HG03095 (cell line): ENCODE measurements at regions not wholly inside any gene's neighbourhood (a gene's known extent, or its start where the extent isn't known, plus 50 kb on each side); places are given as distances from the start of the nearest gene placed in this dataset.

Experiments
- ATAC-seq: cut with Tn5 transposase; IDR thresholded peaks from one replicate; pipeline ENCODE4 v1.9.1; 2021; ENCODE audit warnings: moderate library complexity; ENCODE audit not compliant: unreplicated experiment

DNA sequence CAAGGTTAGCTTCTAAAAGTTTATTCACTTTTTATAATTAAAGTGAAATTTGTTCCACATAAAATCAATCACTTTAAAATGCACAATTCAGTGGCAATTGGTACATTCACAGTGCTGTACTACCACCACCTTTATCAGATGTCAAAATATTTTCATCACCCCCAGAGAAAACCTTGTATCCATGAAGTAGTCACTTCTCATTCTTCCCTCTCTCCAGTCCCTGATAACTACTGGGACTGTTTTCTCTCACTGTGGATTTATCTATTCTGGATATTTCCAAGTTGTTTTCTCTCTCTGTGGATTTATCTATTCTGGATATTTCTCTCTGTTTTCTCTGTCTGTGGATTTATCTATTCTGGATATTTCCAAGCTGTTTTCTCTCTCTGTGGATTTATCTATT, 435.4 kb upstream of the CNTNAP2 start:
- no peak for ATAC-seq

DNA sequence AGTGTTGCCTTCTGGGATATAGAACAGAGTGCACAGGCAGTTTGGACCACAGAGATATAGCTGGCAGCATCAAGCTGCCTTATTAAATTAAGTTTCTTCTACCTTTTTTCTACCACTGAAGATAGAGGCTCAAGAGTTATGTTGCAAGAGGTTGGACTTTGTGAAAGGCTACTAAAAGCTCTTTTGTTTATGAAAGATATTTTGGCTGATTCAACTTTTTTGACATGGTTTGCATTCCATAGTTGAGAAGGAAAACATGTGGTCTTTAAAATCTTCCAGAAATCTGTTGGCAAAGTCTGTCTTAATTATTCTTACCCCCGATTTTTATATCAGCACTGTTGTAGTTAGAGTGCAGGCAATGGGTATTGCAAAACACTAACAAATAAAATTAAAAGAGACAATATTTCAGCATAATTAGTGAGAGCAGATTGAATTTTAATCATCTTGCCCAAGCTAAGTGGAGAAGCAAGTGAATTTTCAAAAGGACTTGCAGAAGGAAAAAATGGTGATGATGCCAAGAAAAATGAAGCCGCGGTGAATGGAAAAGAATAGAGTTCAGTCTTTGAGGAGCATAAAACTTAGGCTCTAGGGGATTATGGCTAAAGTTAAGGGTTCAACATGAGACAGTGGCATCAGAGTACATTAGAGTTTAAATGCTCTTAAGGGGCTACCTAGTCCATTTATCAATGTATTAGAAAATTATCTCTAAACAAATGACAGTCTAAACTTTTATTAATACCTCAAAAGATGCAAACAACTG, 450.9 kb upstream of the CNTNAP2 start:
- ATAC-seq: no peak

DNA sequence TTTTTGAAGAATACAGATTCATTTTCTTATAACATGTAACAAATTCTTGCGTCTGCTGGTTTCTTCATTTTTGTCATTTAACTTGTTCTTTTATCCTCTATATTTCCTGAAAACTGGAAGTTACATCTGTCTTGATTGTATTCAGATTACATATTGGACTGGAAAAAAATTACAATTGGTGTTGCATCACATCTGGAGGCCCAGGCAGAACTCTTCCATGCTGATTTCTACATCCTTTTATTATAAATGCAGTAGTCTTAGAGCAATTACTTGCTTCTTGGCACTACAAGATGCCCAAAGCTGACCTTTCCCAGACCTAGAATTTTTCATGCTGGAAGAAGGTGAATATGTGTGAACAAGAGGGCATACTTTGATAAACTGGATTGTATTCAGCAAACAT, 460.9 kb upstream of the CNTNAP2 start:
- no peak for ATAC-seq

DNA sequence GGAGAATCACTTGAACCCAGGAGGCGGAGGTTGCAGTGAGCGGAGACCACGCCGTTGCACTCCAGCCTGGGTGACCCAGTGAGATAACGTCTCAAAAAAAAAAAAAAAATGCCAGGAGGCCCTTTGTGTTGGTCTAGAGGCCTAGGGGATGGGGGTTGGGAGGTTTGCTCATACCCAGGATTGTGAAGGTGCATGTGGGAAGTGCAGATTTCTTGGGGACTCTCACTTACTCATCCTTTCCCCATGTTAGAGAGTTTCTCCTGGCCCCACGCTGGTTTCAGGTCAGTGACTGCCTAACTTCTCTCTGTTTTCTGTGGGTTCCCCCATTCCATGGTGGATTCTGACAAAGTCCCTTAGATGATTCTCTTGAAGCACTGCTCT, 471.5 kb upstream of the CNTNAP2 start:
- ATAC-seq: no peak

DNA sequence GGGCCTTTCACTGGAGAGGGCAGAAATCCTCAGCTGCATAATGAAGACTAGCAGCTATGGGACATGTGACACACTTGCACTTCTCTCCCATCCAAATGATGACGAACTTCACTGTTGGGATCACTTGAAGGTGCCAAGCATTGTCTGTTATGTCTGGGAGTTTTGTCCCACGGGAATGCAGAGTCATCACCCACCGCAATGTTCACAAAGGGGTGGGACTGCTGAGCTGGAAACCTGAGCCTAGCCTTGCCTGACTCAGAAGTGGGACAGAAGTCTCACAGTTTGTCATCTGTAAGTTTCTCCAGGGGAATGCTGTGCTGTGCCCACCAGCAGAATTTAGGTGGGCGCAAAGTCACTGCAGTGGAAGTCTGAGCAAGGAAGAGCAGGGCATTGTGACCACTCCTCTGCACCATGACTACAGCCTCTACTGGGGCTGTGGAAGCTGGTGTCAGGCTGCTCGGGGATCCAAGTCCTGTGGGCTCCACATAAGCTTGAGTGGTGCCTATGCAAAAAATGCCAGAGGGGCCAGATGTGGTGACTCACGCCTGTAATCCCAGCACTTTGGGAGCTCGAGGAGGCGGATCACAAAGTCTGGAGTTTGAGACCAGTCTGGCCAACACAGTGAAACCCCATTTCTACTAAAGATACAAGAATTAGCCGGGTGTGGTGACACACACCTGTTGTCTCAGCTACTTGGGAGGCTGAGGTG, 472.0 kb upstream of the CNTNAP2 start:
- no peak for ATAC-seq

DNA sequence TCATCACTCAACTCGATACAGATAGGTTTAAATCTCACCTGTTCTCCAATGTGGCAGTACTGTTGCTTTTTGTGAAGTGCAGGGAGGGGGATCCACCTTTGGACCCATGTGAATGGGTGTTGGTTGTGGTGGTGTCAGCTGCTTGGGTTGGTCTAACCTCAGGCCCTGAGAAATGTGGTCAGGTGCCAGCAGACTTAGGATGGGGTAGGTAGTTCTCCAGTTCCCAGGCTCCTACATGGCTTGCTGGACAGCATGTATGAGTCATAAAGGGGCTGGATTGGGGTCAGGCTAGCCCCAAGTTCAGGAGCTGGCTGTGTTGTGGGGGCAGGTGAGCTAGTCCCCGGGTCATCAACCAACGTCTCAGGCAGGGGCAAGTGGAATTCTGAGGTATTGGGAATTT, 472.6 kb upstream of the CNTNAP2 start:
- no peak for ATAC-seq

DNA sequence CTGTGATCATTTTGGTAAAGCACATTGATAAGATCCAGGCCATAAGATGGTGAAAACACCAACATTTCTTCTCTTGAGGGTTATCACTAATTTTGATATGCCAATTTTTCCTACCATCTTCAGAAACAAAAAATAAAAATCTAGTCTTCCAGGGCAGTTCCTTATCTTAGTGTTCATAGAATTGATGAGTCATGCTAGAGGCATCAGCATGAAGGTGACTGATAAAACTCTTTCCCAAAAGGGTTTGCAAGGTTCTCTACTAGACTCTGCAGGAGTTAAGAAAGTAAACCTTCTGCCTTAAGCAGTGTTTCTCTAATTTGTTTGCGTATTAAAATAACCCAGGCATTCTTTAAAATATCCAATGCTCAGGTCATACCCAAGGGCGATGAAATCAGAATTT, 483.1 kb upstream of the CNTNAP2 start:
- no peak for ATAC-seq

DNA sequence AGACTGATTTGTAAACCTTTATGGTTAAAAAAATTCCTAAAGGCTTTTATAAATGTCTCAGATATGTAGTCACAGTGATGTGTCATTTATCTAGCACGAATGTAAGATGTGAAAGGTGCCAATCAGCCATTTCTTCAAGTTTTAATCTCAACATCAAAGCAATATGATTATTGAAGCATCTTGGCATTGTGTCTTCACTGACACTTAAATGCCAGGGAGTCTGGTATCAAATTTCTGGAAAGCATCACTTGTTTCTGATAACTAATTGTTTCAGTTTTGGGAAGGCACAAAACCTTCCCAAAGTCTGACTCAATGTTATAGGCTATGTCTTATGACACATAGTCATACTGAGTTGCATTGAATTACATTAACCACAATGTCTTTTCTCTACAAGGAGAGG, 492.0 kb upstream of the CNTNAP2 start:
- ATAC-seq: no peak

DNA sequence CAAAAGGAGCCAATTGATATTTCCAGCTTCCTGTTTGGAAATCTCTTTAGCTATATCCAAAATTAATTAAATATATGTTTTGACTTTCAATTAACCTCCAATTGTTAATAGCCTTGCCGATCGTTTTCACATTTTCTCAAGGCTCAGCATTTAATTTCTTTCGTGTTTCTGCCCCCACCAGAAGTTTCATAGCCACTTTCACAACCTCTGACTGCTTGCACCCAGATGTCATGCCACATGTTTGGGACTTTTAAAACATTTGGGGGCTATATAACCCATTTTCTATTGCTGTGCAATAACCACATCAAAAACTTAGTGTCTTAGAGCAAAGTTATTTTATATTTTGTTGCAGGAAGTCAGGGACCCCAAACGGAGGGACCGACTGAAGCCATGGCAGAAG, 510.6 kb upstream of the CNTNAP2 start:
- no peak for ATAC-seq

DNA sequence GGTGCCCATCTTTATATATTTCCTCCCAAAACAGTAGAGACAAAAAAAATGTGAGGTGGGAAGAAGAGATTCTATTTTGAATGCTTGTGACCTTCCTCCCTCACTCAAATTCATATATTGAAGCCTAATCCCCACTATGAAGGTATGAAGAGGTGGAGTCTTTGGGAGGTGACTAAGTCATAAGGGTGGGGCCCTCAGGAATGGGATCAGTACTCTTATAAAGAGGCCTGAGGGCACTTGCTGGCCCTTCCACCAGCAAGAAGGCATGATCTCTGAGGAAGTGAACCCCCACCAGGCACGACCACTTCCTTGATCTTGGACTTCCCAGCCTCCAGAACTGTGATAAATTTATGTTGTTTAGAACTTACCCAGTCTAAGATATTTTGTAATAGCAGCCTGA, 517.2 kb upstream of the CNTNAP2 start:
- ATAC-seq: no peak

DNA sequence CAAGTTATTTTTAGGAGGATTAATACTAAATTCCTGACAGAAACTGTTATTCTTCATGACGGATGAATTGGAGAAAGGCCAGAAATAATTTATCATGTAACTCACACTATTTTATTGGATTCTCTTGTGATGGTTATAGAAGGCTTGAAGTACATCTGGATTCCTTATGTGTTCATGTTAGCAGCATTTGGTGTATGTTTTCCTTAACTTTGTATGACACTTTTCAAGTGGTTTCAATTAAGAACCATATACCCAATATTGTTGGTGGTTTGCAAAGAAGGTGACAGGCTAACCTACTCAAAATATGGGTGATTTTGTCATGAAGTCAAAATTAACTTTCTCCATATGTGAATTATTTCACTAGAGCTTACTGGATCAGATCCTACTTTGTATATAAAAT, 532.2 kb upstream of the CNTNAP2 start:
- ATAC-seq: no peak

DNA sequence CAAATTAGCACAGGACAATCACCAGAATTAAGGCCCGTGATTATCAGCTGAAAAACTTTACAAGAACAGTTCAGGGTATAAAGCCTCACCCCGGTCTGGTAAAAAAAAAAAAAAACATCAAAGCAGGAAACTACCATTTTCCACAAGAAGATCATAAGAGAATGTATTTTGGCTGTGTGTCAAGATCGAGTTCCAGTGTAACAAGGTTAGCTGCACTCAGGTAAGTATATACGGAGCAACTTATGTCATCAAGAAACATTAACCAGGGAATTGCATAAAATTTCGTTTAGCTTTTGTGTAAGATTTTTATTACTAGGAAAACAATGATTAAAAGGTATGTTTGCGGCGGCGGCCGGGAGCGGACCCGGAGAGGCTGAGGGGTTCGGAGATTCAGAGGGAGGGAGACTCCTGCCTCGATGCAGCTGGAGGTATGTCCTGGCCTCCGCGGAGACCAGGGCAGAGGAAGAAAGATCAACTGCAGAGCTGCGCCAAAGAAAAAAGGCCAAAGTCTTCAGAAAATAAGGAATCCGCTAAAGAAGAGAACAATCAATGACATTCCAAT, 533.8 kb upstream of the CNTNAP2 start:
- ATAC-seq: no peak

DNA sequence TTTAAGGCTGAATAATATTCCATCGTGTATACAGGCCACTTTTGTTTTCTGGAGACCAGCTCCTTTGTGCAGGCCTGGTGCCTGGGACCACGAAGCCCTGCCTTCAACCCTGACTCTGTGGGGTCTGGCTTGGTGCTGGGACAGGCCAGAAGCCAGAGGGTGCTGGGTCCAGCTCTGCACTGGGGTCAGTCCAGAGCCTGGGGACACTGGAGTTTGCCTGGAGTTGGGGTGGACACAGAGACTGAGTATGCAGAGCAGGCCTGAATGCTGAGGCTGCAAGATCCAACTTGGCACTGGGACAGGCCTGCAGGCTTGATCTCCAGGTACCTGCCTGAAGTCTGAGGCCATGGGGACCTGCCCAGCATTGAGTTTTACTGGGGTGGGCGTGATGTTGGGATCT, 558.8 kb upstream of the CNTNAP2 start:
- no peak for ATAC-seq

DNA sequence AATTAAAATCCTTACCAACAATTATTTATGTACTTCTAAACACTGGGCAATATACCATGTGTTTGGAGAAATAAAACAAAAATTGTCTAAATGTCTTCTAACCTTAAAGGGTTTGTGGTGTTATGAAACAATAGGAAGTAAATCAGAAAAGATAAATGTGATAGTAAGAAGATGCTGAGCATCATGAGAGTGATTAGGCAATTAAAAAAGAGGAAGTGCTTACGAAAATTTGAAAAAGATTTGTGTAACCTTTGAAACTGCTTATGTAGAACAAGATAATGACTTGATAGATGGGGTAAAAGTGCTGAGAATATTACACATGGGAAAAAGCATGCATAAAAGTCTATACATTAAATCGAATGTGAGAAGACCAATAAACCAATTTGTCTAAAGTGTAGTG, 573.4 kb upstream of the CNTNAP2 start:
- ATAC-seq: no peak

DNA sequence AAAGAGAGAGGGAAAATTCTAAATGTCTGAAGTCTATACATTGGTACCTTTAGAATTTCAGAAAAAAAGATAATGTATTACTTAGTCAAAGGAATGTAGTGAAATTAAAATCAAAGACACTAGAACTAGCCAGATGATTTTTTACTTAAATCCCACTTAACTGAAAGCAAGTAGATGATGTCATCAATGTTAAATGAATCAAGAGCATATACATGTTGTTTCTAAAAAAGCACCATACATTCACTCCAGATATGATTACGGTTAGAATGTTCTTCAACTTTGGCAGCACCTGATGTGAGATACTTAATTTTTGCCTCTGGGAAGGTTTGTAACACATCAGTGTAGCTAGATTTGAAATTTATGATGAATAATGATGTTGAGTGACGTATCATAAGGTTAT, 576.7 kb upstream of the CNTNAP2 start:
- no peak for ATAC-seq

DNA sequence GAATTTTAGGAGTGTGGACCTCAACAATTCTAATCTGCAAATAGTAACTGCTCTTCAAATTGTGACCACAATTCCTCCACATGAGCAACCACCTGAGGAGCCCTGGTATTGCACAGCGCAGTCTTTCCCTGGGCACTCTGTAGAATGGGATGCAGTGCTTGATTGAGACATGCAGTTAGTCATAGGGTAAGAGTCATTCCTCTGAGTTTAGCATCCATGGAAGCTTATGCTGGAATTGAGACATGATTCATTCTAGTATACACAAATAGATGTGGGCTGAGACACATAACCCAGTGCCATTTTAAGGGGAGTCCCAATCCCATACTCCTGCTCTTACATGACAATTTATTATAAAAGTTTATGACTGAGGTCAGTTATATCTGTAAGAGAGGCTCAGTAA, 582.3 kb upstream of the CNTNAP2 start:
- no peak for ATAC-seq

DNA sequence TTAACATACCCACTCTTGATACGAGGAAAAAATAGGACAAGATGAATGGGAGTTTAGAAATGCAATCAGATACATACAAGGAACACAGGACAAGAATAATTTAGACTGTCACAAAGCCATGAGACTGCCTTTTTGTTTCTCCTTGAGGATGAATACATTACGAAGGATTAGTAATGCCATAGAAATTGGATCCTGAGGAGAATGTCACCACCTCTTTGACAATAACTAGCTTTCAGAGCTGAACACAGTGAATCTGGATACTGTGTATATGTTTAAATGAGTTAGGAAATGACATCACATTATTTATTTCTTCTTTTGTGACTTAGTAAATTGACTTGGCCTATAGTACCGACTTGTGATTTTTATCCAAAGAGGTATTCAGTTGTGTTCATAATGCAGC, 596.3 kb upstream of the CNTNAP2 start:
- ATAC-seq: no peak

DNA sequence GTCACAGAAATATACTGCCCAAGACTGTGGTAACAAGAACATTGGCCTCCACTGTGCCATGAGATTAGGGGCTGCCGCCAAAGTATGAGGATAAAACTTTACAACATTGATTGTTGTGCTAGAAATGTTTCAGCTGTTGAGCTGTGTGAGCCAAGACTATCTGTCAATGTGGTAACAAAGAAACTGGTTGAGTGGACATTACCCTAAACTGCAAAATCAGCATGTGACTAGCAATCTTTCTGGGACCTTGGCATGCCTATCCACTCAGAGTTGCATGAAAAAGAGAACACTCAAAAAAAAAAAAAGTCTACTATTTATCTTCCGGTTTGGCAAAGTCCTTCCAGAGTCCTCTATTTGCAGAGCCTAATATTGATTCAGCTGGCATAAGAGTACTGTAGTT, 605.6 kb upstream of the CNTNAP2 start:
- no peak for ATAC-seq

DNA sequence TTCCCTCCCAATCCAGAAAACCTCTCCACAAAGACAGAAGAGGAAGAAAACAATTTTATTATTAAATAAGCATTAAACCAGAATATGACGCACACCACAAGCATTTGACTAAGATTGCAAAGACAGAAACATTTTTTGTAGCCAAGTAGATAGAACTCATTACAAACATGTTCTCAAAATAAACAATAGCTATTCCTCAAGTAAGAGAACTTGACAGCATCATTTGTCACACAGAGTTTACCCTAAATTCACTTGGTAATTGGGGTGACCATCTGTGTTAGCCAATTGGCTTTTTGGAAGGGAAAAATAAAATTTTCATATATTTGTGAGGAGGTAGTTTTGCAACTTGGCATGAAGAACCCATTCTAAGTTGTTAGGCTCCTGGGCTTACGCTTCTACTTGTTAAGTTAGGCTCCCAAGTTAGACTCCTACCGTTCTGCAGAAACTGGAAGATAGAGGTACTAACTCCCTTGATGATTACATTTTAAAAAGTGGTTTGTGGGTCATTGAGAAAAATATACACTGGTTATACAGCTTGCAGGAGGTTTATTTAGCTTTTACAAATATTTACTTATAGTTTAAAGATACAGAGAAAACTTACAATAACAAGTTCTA, 618.6 kb upstream of the CNTNAP2 start:
- ATAC-seq: no peak

DNA sequence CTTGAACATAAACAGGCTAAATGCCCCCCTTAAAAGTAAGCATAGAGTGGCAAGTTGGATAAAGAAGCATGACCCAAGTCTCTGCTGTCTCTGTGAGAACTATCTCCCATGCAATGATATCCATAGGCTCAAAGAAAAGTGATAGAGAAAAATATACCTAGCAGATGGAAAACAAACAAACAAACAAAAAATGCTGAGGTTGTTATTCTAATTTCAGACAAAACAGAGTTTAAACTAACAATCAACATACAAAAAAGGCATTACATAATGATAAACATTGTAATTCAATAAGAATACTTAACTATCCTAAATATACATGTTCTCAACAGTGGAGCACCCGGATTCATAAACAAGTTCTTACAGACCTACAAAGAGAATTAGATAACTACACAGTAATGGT, 626.2 kb upstream of the CNTNAP2 start:
- ATAC-seq: no peak

DNA sequence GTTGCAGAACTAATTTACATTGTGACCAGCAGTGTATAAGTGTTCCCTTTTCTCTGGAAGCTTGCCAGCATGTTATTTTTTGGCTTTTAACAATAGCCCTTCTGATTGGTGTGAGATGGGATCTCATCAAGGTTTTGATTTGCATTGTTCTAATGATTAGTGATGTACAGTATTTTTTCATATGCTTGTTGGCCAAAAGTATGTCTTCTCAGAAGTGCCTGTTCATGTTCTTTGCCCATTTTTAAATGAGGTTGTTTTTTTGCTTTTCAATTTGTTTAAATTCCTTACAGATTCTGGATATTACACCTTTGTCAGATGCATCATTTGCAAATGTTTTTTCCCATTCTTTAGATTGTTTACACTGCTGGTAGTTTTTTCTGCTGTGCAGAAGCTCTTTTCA, 627.0 kb upstream of the CNTNAP2 start:
- ATAC-seq: no peak

DNA sequence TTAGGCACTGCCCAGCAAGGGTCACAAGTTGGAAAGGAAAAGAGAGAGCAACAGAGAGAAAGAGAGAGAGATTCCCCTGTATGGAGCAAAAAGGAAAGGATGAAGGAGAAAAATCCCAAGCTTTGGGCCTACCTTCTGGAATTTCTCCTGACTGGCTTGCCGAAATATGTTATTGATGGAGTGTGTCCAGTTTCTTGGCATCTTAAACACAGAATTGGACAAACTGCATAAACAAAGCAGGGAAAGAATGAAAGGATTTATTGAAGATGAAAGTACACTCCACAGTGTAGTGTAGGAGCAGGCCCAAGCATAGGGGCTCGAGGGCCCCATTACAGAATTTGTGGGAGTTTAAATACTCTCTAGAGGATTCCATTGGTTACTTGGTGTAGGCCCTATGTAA, 627.8 kb upstream of the CNTNAP2 start:
- no peak for ATAC-seq
